DOHH2 (cell line): ENCODE measurements at regions not wholly inside any gene's neighbourhood (a gene's known extent, or its start where the extent isn't known, plus 50 kb on each side); places are given as distances from the start of the nearest gene placed in this dataset.

Experiments
- CTCF ChIP-seq: fragments of 200-600 bp; sonication (generic); IDR thresholded peaks from one replicate; pipeline ENCODE4 v1.5.1; 2014; ENCODE audit warnings: antibody characterized with exemption, mild to moderate bottlenecking, low read depth, low read length; ENCODE audit not compliant: poor library complexity, severe bottlenecking
- EZH2phosphoT487 ChIP-seq: fragments of 200-600 bp; sonication (generic); IDR thresholded peaks from 2 replicates; pipeline ENCODE4 v1.6.1; 2017; ENCODE audit warnings: borderline replicate concordance, mild to moderate bottlenecking, antibody characterized with exemption, low read length, moderate library complexity, mixed read lengths

GRCh38 chr10:36164556-36165504 is 522.7 kb upstream of the FZD8 start:
- no peak for TF ChIP-seq CTCF
- TF ChIP-seq EZH2phosphoT487 = no peak
